ENCODE measurements at regions not wholly inside any gene's neighbourhood (a gene's known extent, or its start where the extent isn't known, plus 50 kb on each side); places are given as distances from the start of the nearest gene placed in this dataset.

DNA sequence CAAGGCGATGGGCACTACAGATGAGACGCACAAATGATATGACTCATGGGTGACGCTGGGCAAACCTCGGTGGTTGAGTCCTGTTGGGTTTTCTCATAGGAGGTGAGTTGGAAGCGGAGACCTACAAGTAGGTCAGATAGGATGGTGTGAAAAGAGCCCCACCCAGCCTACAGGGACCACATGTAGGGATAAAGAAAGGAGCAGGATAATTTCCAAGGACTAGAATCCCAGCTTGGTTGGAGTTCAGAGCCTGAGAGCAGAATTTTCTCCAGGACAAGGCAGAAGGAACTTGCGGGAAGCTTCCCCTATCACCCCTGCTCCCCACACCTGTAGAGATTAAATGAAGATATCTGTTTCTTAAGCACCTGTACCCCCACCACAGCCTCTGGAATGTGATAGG is 489.7 kb upstream of the CDH4 start:
- TF ChIP-seq EZH2phosphoT487 (conservative IDR thresholded peaks at IDR 0.05; ENCODE audit: low read length), result no peak
- TF ChIP-seq, protein P1, sequence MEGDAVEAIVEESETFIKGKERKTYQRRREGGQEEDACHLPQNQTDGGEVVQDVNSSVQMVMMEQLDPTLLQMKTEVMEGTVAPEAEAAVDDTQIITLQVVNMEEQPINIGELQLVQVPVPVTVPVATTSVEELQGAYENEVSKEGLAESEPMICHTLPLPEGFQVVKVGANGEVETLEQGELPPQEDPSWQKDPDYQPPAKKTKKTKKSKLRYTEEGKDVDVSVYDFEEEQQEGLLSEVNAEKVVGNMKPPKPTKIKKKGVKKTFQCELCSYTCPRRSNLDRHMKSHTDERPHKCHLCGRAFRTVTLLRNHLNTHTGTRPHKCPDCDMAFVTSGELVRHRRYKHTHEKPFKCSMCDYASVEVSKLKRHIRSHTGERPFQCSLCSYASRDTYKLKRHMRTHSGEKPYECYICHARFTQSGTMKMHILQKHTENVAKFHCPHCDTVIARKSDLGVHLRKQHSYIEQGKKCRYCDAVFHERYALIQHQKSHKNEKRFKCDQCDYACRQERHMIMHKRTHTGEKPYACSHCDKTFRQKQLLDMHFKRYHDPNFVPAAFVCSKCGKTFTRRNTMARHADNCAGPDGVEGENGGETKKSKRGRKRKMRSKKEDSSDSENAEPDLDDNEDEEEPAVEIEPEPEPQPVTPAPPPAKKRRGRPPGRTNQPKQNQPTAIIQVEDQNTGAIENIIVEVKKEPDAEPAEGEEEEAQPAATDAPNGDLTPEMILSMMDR (IDR thresholded peaks at IDR 0.05; ENCODE audit: insufficient read depth, low read length, poor library complexity, severe bottlenecking), result no peak
